ENCODE measurements at regions not wholly inside any gene's neighbourhood (a gene's known extent, or its start where the extent isn't known, plus 50 kb on each side); places are given as distances from the start of the nearest gene placed in this dataset.

DNA sequence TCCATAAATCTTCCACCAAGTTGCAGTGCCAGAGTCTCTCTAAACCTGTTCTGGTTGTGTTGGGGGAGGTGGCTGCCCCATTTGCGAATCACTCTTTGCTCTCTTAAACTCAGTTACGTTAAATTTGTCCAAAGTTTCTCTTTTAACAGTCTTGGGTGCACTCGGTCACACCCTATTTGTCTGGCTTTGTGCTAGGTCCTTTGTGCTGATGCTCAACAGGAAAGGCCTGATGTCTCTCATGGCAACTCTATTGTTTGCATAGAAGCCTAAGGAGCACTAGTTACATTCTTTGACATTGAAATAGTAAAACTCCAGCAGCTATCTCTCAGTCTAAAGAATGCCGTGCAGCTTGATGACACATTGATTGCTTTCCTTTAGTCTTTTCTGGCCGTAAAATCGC lies 105.1 kb downstream of the TRMT11 start:
- peak; percentile 60 for DNase-seq (ENCODE audit: extremely low spot score)
- TF ChIP-seq EP300 (IDR thresholded peaks at IDR 0.05): no peak
- no peak for TF ChIP-seq CTCF (IDR thresholded peaks at IDR 0.05)
- TF ChIP-seq POLR2A (IDR thresholded peaks at IDR 0.05; ENCODE audit: low read depth): no peak
- TF ChIP-seq POLR2AphosphoS5 (IDR thresholded peaks at IDR 0.05): no peak
- no peak overlapping the region for H3K27ac ChIP-seq (replicated peaks in 1 of 4)
- H3K9me3 ChIP-seq: no peaks in the 10 kb centered on the region
- no peaks in the 10 kb centered on the region for H3K36me3 ChIP-seq
- 89% methylated on average over 6 of the region's 6 CpGs for WGBS
- no peaks in the 10 kb centered on the region for H3K4me1 ChIP-seq
- no peaks in the 10 kb centered on the region for H3K27me3 ChIP-seq
- intact Hi-C loops (cut with DNase I): no loop called here
- no peak overlapping the region for H3K4me3 ChIP-seq

DNA sequence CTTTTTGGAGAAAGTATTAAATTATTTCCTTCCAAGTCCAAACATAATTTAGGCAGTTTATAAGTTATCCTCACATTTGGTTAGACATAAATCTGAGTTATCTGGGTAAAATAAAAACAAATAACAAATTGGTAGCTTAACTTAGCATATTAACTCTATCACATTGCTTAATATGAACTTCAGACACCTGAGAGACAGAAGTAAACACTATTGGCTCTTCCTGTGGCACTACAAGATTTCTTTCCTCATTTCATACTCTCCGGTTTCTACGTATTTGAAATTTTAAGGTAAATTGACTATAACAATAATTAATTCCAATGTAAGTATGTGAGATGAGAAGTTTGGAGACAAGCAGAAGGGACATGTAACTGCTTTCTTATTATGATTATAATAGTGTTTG lies 106.8 kb downstream of the TRMT11 start:
- no peaks in the 10 kb centered on the region for H3K4me1 ChIP-seq
- H3K36me3 ChIP-seq: no peaks in the 10 kb centered on the region
- intact Hi-C loops (cut with DNase I): no loop called here
- no peak overlapping the region for H3K4me3 ChIP-seq
- H3K9me3 ChIP-seq: no peaks in the 10 kb centered on the region
- no peaks in the 10 kb centered on the region for H3K27me3 ChIP-seq
- DNase-seq (ENCODE audit: extremely low spot score): no peak
- TF ChIP-seq CTCF (IDR thresholded peaks at IDR 0.05) (no peak), POLR2A (IDR thresholded peaks at IDR 0.05; ENCODE audit: low read depth) (no peak), POLR2AphosphoS5 (IDR thresholded peaks at IDR 0.05) (no peak), EP300 (IDR thresholded peaks at IDR 0.05) (no peak)
- no peak overlapping the region for H3K27ac ChIP-seq (replicated peaks in 1 of 4)
- WGBS: 85% methylated on average over 2 of the region's 2 CpGs

GRCh38 chr6:126094411-126094810 lies 108.1 kb downstream of the TRMT11 start:
- peak; percentile 45 for DNase-seq (ENCODE audit: extremely low spot score)
- no peaks in the 10 kb centered on the region for H3K4me1 ChIP-seq
- no peaks in the 10 kb centered on the region for H3K9me3 ChIP-seq
- 77% methylated on average over 4 of the region's 4 CpGs for WGBS
- H3K36me3 ChIP-seq: no peaks in the 10 kb centered on the region
- no peak for TF ChIP-seq POLR2AphosphoS5 (IDR thresholded peaks at IDR 0.05)
- TF ChIP-seq POLR2A (IDR thresholded peaks at IDR 0.05; ENCODE audit: low read depth): no peak
- TF ChIP-seq EP300 (IDR thresholded peaks at IDR 0.05): no peak
- TF ChIP-seq CTCF (IDR thresholded peaks at IDR 0.05): no peak
- intact Hi-C loops (cut with DNase I): no loop called here
- H3K27ac ChIP-seq (replicated peaks in 1 of 4): no peak overlapping the region
- no peaks in the 10 kb centered on the region for H3K27me3 ChIP-seq
- no peak overlapping the region for H3K4me3 ChIP-seq

GRCh38 chr6:126100386-126100785 lies 114.0 kb downstream of the TRMT11 start:
- peak; percentile 57 for DNase-seq (ENCODE audit: extremely low spot score)
- Histone ChIP-seq H3K36me3 (peaks cover 0 to 5% (median 0%) of the 10 kb centered on the region in 4 donors), H3K4me3 (no peak overlapping the region), H3K9me3 (no peaks in the 10 kb centered on the region), H3K4me1 (no peaks in the 10 kb centered on the region), H3K27me3 (no peaks in the 10 kb centered on the region), H3K27ac (replicated peaks in 1 of 4) (no peak overlapping the region)
- intact Hi-C loops (cut with DNase I): no loop called here
- TF ChIP-seq POLR2AphosphoS5 (IDR thresholded peaks at IDR 0.05) (no peak), EP300 (IDR thresholded peaks at IDR 0.05) (no peak), CTCF (IDR thresholded peaks at IDR 0.05) (no peak)
- WGBS: 95% methylated on average over 4 of the region's 4 CpGs

DNA sequence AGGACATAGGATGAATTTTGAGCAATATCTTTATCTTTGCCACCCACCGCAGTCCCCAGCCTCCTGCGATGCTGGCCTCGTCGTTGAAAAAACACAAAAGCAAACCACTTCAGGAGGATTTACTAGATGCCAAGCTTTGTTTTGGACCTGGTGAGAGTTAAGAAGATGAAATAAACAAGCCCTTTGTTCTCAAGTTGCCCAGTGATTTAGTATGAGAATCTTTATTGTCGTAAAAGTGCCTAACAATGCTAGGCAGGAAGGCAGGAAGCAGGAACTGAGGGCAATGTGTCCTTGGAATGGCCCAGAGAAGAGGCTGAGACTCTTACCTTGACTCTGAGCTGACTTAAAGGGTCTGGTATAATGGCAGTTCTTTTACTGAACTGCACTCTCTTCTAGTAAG lies 116.0 kb downstream of the TRMT11 start:
- Histone ChIP-seq H3K27ac (replicated peaks in 1 of 4) (no peak overlapping the region), H3K27me3 (no peaks in the 10 kb centered on the region), H3K36me3 (peaks cover 0 to 5% (median 0%) of the 10 kb centered on the region in 4 donors), H3K4me3 (no peak overlapping the region), H3K4me1 (peaks cover 0 to 7% (median 4%) of the 10 kb centered on the region in 4 donors), H3K9me3 (no peaks in the 10 kb centered on the region)
- TF ChIP-seq EP300 (IDR thresholded peaks at IDR 0.05) (no peak), CTCF (IDR thresholded peaks at IDR 0.05) (no peak), POLR2A (IDR thresholded peaks at IDR 0.05; ENCODE audit: low read depth) (no peak), POLR2AphosphoS5 (IDR thresholded peaks at IDR 0.05) (no peak)
- DNase-seq (ENCODE audit: extremely low spot score): peak; percentile 37
- intact Hi-C loops (cut with DNase I): no loop called here
- whole genome bisulfite sequencing: 78% methylated on average over 5 of the region's 5 CpGs

Data from esophagus muscularis mucosa (tissue), 4 donors.